Omental fat pad (tissue), 3 donors: ENCODE measurements at regions not wholly inside any gene's neighbourhood (a gene's known extent, or its start where the extent isn't known, plus 50 kb on each side); places are given as distances from the start of the nearest gene placed in this dataset.

Experiments
- ATAC-seq: fragments of 150-250 bp; one replicate; pipeline ENCODE4 v1.9.1; 2016; ENCODE audit warnings: mild to moderate bottlenecking, moderate library complexity; ENCODE audit not compliant: low FRiP score
- DNase-seq: peaks from one replicate; pipeline ENCODE4 v3.0.0-alpha.2; 2019; ENCODE audit warnings: low spot score
- CTCF ChIP-seq, 3 donors: fragments of 450-650 bp; IDR thresholded peaks; one replicate each; pipeline ENCODE4 v1.5.1; 2016 to 2017; ENCODE audit warnings: antibody characterized with exemption in 3 of 3, mild to moderate bottlenecking in 3 of 3, moderate library complexity in 2 of 3

- DNase-seq (no peak), ATAC-seq (no peak)
- TF ChIP-seq CTCF (IDR thresholded peaks at IDR 0.05), result no peak
Measured at GRCh38 chr5:164058621-164059020, 553.2 kb downstream of the MAT2B start.

GRCh38 chr5:164059471-164059870 is 554.1 kb downstream of the MAT2B start:
- TF ChIP-seq CTCF (IDR thresholded peaks at IDR 0.05), result no peak
- no peak for DNase-seq
- no peak for ATAC-seq

GRCh38 chr5:164060786-164061355 is 555.5 kb downstream of the MAT2B start:
- DNase-seq (no peak), ATAC-seq (no peak)
- no peak for TF ChIP-seq CTCF (IDR thresholded peaks at IDR 0.05)

GRCh38 chr5:164062304-164062703 is 556.9 kb downstream of the MAT2B start:
- ATAC-seq (no peak), DNase-seq (no peak)
- no peak for TF ChIP-seq CTCF (IDR thresholded peaks at IDR 0.05)

GRCh38 chr5:164065266-164065665 is 559.8 kb downstream of the MAT2B start:
- no peak for TF ChIP-seq CTCF (IDR thresholded peaks at IDR 0.05)
- DNase-seq (no peak), ATAC-seq (no peak)

GRCh38 chr5:164071671-164072070 is 566.3 kb downstream of the MAT2B start:
- no peak for TF ChIP-seq CTCF (IDR thresholded peaks at IDR 0.05)
- no peak for DNase-seq
- no peak for ATAC-seq

GRCh38 chr5:164073081-164073480 is 567.7 kb downstream of the MAT2B start:
- DNase-seq (no peak), ATAC-seq (no peak)
- no peak for TF ChIP-seq CTCF (IDR thresholded peaks at IDR 0.05)
